Fibroblast of pulmonary artery (primary cell): ENCODE measurements at regions not wholly inside any gene's neighbourhood (a gene's known extent, or its start where the extent isn't known, plus 50 kb on each side); places are given as distances from the start of the nearest gene placed in this dataset.

Experiments
- DNase-seq: peaks from one replicate; pipeline ENCODE4 v3.0.0-alpha.2; 2010; ENCODE audit warnings: low read depth
- H3K4me3 ChIP-seq: replicated peaks from 2 replicates; pipeline ENCODE4 v1.5.1; 2011; ENCODE audit warnings: low read depth, mild to moderate bottlenecking, control low read depth, low read length, moderate library complexity
- TF ChIP-seq, protein P1 (sequence below): IDR thresholded peaks from 2 replicates; pipeline ENCODE4 v1.5.1; 2011; ENCODE audit warnings: mild to moderate bottlenecking, control low read depth, low read length, inconsistent platforms; ENCODE audit errors: missing control alignments

DNA sequence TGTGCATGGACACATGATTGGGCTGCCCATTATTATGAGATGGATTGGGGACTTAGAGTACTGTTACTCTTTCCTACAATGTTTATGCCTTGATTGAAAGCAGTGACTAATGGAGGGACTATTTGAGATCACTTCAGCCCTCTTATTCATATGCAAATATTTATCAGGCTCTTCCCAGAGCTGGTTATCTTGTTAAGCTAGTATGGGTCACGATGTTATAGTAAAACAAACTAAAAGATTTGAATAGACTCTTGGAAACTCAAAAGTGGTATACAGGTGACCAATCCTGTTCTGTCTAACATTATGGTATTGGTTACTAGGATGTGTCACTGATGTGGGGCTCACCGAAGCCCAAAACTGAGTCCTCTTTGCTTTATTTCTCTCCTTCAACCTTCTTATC is 306.2 kb upstream of the CASK start:
- DNase-seq: no peak
- TF ChIP-seq, protein P1, sequence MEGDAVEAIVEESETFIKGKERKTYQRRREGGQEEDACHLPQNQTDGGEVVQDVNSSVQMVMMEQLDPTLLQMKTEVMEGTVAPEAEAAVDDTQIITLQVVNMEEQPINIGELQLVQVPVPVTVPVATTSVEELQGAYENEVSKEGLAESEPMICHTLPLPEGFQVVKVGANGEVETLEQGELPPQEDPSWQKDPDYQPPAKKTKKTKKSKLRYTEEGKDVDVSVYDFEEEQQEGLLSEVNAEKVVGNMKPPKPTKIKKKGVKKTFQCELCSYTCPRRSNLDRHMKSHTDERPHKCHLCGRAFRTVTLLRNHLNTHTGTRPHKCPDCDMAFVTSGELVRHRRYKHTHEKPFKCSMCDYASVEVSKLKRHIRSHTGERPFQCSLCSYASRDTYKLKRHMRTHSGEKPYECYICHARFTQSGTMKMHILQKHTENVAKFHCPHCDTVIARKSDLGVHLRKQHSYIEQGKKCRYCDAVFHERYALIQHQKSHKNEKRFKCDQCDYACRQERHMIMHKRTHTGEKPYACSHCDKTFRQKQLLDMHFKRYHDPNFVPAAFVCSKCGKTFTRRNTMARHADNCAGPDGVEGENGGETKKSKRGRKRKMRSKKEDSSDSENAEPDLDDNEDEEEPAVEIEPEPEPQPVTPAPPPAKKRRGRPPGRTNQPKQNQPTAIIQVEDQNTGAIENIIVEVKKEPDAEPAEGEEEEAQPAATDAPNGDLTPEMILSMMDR: no peak

DNA sequence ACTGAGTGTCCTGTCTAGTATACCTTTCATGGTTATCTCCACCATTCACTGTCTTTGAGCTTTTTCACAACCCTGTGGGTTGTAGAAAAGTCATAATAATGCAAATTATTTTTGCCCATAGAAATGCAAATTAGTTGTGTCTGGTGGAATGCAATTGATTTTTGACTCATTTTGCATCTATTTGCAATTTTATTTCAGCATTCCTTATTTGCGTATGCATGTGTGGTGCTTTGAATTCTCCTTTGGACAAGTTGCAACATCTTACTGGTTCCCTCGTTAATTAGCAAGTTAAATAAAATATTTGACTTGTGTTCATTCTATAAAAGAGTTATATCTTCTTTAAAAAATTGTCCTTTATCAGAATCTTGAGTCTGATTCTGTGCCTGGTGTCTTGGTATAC is 297.3 kb upstream of the CASK start:
- TF ChIP-seq, protein P1: no peak
- no peak overlapping the region for H3K4me3 ChIP-seq
- no peak for DNase-seq

More for the DNA sequence above, 306.2 kb upstream of the CASK start:
- H3K4me3 ChIP-seq: no peak overlapping the region

- DNase-seq: no peak
- no peak overlapping the region for H3K4me3 ChIP-seq
- TF ChIP-seq, protein P1: no peak
These were observed 296.7 kb upstream of the CASK start for GRCh38 chrX:42220083-42220482.

GRCh38 chrX:42219231-42219630 is 295.9 kb upstream of the CASK start:
- H3K4me3 ChIP-seq: no peak overlapping the region
- TF ChIP-seq, protein P1: no peak
- peak; percentile 0 for DNase-seq

DNA sequence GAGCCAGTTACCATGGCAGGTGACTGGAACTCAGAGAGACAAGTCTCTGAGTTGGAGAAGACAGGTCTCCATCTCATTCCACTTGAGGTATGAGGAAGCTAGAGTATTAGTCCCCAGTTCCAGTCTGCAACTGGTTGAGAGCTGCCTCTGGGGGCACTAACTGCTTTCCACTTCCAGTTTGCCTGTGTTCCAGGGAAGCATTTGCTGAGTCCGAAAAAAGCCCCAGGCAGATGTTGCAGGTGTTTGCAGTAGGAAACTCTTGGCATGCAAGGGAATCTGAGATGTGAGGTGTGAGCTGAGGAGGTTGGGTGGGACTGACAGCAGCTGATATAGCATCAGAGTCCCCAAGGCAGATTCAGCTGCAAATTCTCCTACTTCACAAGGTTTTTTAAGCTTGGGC is 272.2 kb upstream of the CASK start:
- DNase-seq: no peak
- TF ChIP-seq, protein P1: no peak
- H3K4me3 ChIP-seq: no peak overlapping the region

DNA sequence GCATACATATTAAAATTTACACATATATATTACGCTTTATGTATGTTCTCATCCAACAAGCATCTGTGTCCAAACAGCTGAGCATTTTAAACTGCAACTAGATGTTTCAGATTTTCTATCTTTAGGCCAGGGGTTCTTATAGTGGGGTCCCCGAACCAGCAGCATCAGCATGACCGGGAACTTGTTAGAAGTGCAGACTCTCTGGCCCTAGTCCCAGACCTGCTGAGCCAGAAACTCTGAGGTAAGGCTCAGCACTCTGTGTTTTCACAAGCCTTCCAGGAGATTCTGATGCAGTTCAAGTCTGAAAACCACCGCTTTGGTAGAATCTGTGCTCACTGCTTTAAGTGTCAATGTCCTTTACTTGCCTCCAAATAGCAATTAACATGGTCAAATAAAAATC is 266.2 kb upstream of the CASK start:
- TF ChIP-seq, protein P1: no peak
- DNase-seq: no peak
- no peak overlapping the region for H3K4me3 ChIP-seq

DNA sequence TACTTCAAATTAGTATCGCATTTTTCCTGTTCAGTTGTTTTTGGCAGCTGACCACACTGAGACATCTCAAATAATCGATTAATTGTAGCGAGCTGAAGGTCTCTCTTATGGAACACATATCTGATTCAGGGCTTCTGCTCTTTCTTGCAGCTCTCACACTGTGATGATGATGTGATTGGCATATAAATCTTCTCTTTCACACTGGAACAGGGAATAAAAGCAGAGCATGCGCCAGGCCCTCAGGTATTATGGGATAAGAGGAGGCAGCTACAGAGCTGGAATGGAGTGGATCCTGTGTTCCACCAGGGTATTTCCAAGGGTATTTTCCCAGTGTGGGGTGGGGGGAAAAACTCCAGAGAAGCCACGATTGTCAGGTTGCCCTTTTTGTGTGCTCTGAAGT is 265.4 kb upstream of the CASK start:
- TF ChIP-seq, protein P1: no peak
- no peak for DNase-seq
- H3K4me3 ChIP-seq: no peak overlapping the region
